Liver (tissue), 3 donors: ENCODE measurements at regions not wholly inside any gene's neighbourhood (a gene's known extent, or its start where the extent isn't known, plus 50 kb on each side); places are given as distances from the start of the nearest gene placed in this dataset.

Source experiments
- EGR1 ChIP-seq, 2 donors: IDR thresholded peaks; 2 replicates each; pipeline ENCODE4 v1.6.1; 2016 to 2018; ENCODE audit warnings: antibody characterized with exemption in 2 of 2, low read depth in 2 of 2
- GABPA ChIP-seq, 2 donors: IDR thresholded peaks in 1 of 2; conservative IDR thresholded peaks in 1 of 2; 2 replicates each; pipeline ENCODE4 v1.6.1; 2016; ENCODE audit warnings: antibody characterized with exemption in 2 of 2, mild to moderate bottlenecking in 1 of 2, moderate library complexity in 1 of 2
- NR2F2 ChIP-seq: IDR thresholded peaks from 2 replicates; pipeline ENCODE4 v1.6.1; 2016; ENCODE audit warnings: antibody characterized with exemption
- YY1 ChIP-seq: IDR thresholded peaks from 2 replicates; pipeline ENCODE4 v1.6.1; 2016; ENCODE audit warnings: antibody characterized with exemption, mild to moderate bottlenecking
- TF ChIP-seq, protein P1 (sequence below): IDR thresholded peaks from 2 replicates; pipeline ENCODE4 v1.6.1; 2016; ENCODE audit warnings: antibody characterized with exemption
- TF ChIP-seq, protein P2 (sequence below): IDR thresholded peaks from 2 replicates; pipeline ENCODE4 v1.6.1; 2016; ENCODE audit warnings: antibody characterized with exemption, mild to moderate bottlenecking
- TF ChIP-seq, protein P3 (sequence below): fragments of 150-350 bp; IDR thresholded peaks from 2 replicates; pipeline ENCODE4 v1.5.1; 2017; ENCODE audit warnings: improper control_type of control experiment, low read depth, low read length; ENCODE audit not compliant: missing input control
- TF ChIP-seq, protein P4 (sequence below): IDR thresholded peaks from 2 replicates; pipeline ENCODE4 v1.6.1; 2016; ENCODE audit warnings: antibody characterized with exemption
- donor health status: healthy.
- donor health status: healthy.

DNA sequence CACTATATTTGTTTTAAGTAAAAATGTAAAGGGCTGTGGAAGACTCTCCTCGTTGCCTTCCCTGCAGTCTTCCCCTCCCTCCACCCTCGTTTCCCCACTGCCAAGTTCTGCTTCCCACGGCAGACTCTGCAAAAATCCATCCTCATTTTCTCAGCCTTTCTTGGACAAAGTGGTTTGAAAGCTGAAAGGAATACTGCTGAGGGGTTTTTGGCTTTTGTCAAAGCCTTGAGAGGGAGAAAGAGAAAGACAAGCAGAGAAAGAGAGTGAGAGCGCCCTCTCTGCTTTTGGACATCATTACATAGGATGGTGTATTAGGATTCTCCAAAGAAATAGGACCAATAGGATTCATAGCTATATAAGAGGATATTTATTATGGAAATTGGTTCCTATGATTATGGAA, 455.9 kb upstream of the SOX11 start:
- TF ChIP-seq, protein P1, sequence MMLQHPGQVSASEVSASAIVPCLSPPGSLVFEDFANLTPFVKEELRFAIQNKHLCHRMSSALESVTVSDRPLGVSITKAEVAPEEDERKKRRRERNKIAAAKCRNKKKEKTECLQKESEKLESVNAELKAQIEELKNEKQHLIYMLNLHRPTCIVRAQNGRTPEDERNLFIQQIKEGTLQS: no peak
- TF ChIP-seq, protein P2, sequence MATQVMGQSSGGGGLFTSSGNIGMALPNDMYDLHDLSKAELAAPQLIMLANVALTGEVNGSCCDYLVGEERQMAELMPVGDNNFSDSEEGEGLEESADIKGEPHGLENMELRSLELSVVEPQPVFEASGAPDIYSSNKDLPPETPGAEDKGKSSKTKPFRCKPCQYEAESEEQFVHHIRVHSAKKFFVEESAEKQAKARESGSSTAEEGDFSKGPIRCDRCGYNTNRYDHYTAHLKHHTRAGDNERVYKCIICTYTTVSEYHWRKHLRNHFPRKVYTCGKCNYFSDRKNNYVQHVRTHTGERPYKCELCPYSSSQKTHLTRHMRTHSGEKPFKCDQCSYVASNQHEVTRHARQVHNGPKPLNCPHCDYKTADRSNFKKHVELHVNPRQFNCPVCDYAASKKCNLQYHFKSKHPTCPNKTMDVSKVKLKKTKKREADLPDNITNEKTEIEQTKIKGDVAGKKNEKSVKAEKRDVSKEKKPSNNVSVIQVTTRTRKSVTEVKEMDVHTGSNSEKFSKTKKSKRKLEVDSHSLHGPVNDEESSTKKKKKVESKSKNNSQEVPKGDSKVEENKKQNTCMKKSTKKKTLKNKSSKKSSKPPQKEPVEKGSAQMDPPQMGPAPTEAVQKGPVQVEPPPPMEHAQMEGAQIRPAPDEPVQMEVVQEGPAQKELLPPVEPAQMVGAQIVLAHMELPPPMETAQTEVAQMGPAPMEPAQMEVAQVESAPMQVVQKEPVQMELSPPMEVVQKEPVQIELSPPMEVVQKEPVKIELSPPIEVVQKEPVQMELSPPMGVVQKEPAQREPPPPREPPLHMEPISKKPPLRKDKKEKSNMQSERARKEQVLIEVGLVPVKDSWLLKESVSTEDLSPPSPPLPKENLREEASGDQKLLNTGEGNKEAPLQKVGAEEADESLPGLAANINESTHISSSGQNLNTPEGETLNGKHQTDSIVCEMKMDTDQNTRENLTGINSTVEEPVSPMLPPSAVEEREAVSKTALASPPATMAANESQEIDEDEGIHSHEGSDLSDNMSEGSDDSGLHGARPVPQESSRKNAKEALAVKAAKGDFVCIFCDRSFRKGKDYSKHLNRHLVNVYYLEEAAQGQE: no peak
- TF ChIP-seq, protein P3, sequence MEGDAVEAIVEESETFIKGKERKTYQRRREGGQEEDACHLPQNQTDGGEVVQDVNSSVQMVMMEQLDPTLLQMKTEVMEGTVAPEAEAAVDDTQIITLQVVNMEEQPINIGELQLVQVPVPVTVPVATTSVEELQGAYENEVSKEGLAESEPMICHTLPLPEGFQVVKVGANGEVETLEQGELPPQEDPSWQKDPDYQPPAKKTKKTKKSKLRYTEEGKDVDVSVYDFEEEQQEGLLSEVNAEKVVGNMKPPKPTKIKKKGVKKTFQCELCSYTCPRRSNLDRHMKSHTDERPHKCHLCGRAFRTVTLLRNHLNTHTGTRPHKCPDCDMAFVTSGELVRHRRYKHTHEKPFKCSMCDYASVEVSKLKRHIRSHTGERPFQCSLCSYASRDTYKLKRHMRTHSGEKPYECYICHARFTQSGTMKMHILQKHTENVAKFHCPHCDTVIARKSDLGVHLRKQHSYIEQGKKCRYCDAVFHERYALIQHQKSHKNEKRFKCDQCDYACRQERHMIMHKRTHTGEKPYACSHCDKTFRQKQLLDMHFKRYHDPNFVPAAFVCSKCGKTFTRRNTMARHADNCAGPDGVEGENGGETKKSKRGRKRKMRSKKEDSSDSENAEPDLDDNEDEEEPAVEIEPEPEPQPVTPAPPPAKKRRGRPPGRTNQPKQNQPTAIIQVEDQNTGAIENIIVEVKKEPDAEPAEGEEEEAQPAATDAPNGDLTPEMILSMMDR: no peak
- TF ChIP-seq EGR1 (IDR thresholded peaks at IDR 0.05; ENCODE audit: low read depth in 2 of 2) (no peak), NR2F2 (no peak), YY1 (no peak), GABPA (IDR thresholded peaks at IDR 0.05 in 1 of 2, conservative IDR thresholded peaks at IDR 0.05 in 1 of 2) (no peak)
- TF ChIP-seq, protein P4, sequence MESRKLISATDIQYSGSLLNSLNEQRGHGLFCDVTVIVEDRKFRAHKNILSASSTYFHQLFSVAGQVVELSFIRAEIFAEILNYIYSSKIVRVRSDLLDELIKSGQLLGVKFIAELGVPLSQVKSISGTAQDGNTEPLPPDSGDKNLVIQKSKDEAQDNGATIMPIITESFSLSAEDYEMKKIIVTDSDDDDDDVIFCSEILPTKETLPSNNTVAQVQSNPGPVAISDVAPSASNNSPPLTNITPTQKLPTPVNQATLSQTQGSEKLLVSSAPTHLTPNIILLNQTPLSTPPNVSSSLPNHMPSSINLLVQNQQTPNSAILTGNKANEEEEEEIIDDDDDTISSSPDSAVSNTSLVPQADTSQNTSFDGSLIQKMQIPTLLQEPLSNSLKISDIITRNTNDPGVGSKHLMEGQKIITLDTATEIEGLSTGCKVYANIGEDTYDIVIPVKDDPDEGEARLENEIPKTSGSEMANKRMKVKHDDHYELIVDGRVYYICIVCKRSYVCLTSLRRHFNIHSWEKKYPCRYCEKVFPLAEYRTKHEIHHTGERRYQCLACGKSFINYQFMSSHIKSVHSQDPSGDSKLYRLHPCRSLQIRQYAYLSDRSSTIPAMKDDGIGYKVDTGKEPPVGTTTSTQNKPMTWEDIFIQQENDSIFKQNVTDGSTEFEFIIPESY: no peak
